Gastrocnemius medialis (tissue), 4 donors: ENCODE measurements at regions not wholly inside any gene's neighbourhood (a gene's known extent, or its start where the extent isn't known, plus 50 kb on each side); places are given as distances from the start of the nearest gene placed in this dataset.

Source experiments
- ATAC-seq, 2 donors: fragments of 150-250 bp; one replicate each; pipeline ENCODE4 v1.9.1; 2016
- DNase-seq, 2 donors: peaks; one replicate each; pipeline ENCODE4 v3.0.0-alpha.2; 2019
- H3K27ac ChIP-seq, 4 donors: fragments of 200-600 bp; sonication (generic); 1 replicate in 1 of 4; 2 replicates in 3 of 4; pipeline ENCODE4 v1.5.1; 2016 to 2018; ENCODE audit warnings: mild to moderate bottlenecking in 2 of 4, moderate library complexity in 1 of 4
- H3K27me3 ChIP-seq, 3 donors: fragments of 200-600 bp; sonication (generic) in 2 of 3; 1 replicate in 1 of 3; 2 replicates in 2 of 3; pipeline versions ENCODE4 v1.5.1 to v1.6.0; 2016 to 2019; ENCODE audit warnings: mild to moderate bottlenecking in 1 of 3, moderate library complexity in 1 of 3
- H3K36me3 ChIP-seq, 2 donors: fragments of 200-600 bp; sonication (generic) in 1 of 2; one replicate each; pipeline ENCODE4 v1.5.1; 2017 to 2018
- H3K4me1 ChIP-seq, 2 donors: fragments of 200-600 bp; sonication (generic) in 1 of 2; one replicate each; pipeline ENCODE4 v1.5.1; 2016 to 2017; ENCODE audit warnings: mild to moderate bottlenecking in 2 of 2
- H3K4me3 ChIP-seq, 4 donors: fragments of 200-600 bp; sonication (generic) in 3 of 4; 1 replicate in 1 of 4; 2 replicates in 3 of 4; pipeline ENCODE4 v1.5.1; 2016 to 2019; ENCODE audit warnings: mild to moderate bottlenecking in 2 of 4
- H3K9me3 ChIP-seq, 3 donors: fragments of 200-600 bp; sonication (generic) in 2 of 3; 1 replicate in 1 of 3; 2 replicates in 2 of 3; pipeline ENCODE4 v1.5.1; 2016 to 2019
- CTCF ChIP-seq, 5 experiments: fragments of 450-650 bp in 3 of 5; fragments of 200-600 bp in 2 of 5; sonication (generic) in 2 of 5; IDR thresholded peaks in 4 of 5; conservative IDR thresholded peaks in 1 of 5; 1 replicate in 4 of 5; 2 replicates in 1 of 5; pipeline ENCODE4 v1.5.1; 2016 to 2019; ENCODE audit warnings: antibody characterized with exemption in 5 of 5, mild to moderate bottlenecking in 3 of 5, moderate library complexity in 3 of 5
- POLR2A ChIP-seq, 2 donors: fragments of 450-650 bp; IDR thresholded peaks; one replicate each; pipeline ENCODE4 v1.6.1; 2017; ENCODE audit warnings: antibody characterized with exemption in 2 of 2, mild to moderate bottlenecking in 2 of 2, moderate library complexity in 2 of 2
- in situ Hi-C, 4 donors: fragments of 200-750 bp; cut with MboI; loops; one replicate each; pipeline versions ENCODE4 v1.15.0 to v1.8.0; 2017; ENCODE audit warnings: low sequenced_read_pairs in 4 of 4
- intact Hi-C: fragments of 100-400 bp; cut with DNase I; formaldehyde crosslinking; loops from one replicate; pipeline ENCODE4 v1.15.1; 2023; ENCODE audit warnings: low total_unique reads

DNA sequence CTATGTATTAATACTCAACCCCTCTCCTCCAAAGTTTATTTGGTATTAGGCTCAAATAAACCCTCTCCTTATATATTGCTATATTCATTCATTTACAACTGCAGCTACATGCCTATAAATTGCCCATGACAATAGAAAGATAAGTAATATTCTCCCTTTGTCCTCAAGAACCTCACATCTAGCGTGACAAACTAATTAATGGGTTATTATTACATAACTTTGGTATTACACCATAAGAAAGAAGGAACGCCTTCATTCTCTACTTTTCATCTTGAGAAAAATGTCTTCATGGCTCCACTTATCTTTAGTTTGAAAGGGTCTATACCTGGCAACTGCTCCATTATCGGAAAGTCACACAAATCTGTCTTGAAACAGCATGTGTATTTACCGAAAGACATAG lies 157.7 kb upstream of the RASGEF1B start:
- DNase-seq (no peak), ATAC-seq (no peak)
- TF ChIP-seq POLR2A (IDR thresholded peaks at IDR 0.05) (no peak), CTCF (IDR thresholded peaks at IDR 0.05 in 4 of 5, conservative IDR thresholded peaks at IDR 0.05 in 1 of 5) (no peak)
- Histone ChIP-seq H3K9me3 (no peaks in the 10 kb centered on the region), H3K27me3 (no peaks in the 10 kb centered on the region), H3K4me3 (no peak overlapping the region), H3K36me3 (no peaks in the 10 kb centered on the region), H3K4me1 (peaks cover 17% of the 10 kb centered on the region in 2 donors), H3K27ac (no peak overlapping the region)
- intact Hi-C loops (no loop called here), in situ Hi-C loops (no loop called here)

GRCh38 chr4:81628489-81628888 lies 156.8 kb upstream of the RASGEF1B start:
- ATAC-seq (no peak), DNase-seq (no peak)
- no peak overlapping the region for H3K27ac ChIP-seq
- H3K36me3 ChIP-seq: no peaks in the 10 kb centered on the region
- no peak for TF ChIP-seq CTCF (IDR thresholded peaks at IDR 0.05 in 4 of 5, conservative IDR thresholded peaks at IDR 0.05 in 1 of 5)
- no peak for TF ChIP-seq POLR2A (IDR thresholded peaks at IDR 0.05)
- intact Hi-C loops (no loop called here), in situ Hi-C loops (no loop called here)
- H3K27me3 ChIP-seq: no peaks in the 10 kb centered on the region
- H3K9me3 ChIP-seq: no peaks in the 10 kb centered on the region
- no peak overlapping the region for H3K4me3 ChIP-seq
- H3K4me1 ChIP-seq: peaks cover 17% of the 10 kb centered on the region in 2 donors

DNA sequence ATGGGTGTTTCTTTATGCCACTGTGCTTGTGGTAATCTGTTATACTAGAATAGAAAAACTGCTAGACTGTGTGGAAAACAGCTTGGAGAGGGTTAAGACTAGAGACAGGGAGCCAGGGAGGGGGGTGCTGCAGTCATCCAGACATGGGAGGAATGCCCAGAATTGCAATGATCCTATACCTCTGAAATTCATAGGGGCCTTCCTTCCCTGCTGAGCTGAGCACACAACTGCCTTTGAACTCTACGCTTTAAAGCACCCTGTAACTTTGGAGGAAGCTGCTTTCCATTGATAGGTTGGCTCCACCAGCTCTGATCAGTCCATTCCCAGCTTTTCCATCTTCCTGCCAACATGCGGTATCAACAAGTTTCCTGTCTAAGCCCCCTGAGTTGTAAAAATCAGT lies 155.9 kb upstream of the RASGEF1B start:
- in situ Hi-C loops: no loop called here

GRCh38 chr4:81626851-81627250 lies 155.1 kb upstream of the RASGEF1B start:
- ATAC-seq (no peak), DNase-seq (no peak)
- Histone ChIP-seq H3K9me3 (no peaks in the 10 kb centered on the region), H3K27ac (no peak overlapping the region), H3K27me3 (no peaks in the 10 kb centered on the region), H3K36me3 (no peaks in the 10 kb centered on the region), H3K4me1 (peaks cover 7 to 8% of the 10 kb centered on the region in 2 donors), H3K4me3 (no peak overlapping the region)
- intact Hi-C loops: no loop called here
- in situ Hi-C loops: no loop called here
- TF ChIP-seq CTCF (IDR thresholded peaks at IDR 0.05 in 4 of 5, conservative IDR thresholded peaks at IDR 0.05 in 1 of 5) (no peak), POLR2A (IDR thresholded peaks at IDR 0.05) (no peak)

More for the DNA sequence above, 155.9 kb upstream of the RASGEF1B start:
- ATAC-seq (no peak), DNase-seq (no peak)
- no peaks in the 10 kb centered on the region for H3K36me3 ChIP-seq
- H3K4me1 ChIP-seq: peaks cover 15% of the 10 kb centered on the region in 2 donors
- no peak for TF ChIP-seq CTCF (IDR thresholded peaks at IDR 0.05 in 4 of 5, conservative IDR thresholded peaks at IDR 0.05 in 1 of 5)
- H3K4me3 ChIP-seq: no peak overlapping the region
- intact Hi-C loops: no loop called here
- H3K27ac ChIP-seq: no peak overlapping the region
- H3K27me3 ChIP-seq: no peaks in the 10 kb centered on the region
- no peaks in the 10 kb centered on the region for H3K9me3 ChIP-seq
